HG03159 (cell line): ENCODE measurements at regions not wholly inside any gene's neighbourhood (a gene's known extent, or its start where the extent isn't known, plus 50 kb on each side); places are given as distances from the start of the nearest gene placed in this dataset.

Experiments used
- ATAC-seq: cut with Tn5 transposase; IDR thresholded peaks from one replicate; pipeline ENCODE4 v1.9.1; 2021; ENCODE audit warnings: mild to moderate bottlenecking, moderate library complexity; ENCODE audit not compliant: unreplicated experiment

GRCh38 chr12:58186401-58186800, 245.0 kb downstream of the ATP23 start:
- ATAC-seq, result no peak

GRCh38 chr12:58186914-58187313, 245.5 kb downstream of the ATP23 start:
- ATAC-seq, result no peak

GRCh38 chr12:58189030-58189429, 247.7 kb downstream of the ATP23 start:
- ATAC-seq, result no peak

GRCh38 chr12:58189893-58190292, 248.5 kb downstream of the ATP23 start:
- no peak for ATAC-seq

GRCh38 chr12:58190618-58191017, 249.3 kb downstream of the ATP23 start:
- no peak for ATAC-seq

- ATAC-seq, result no peak
Observed at GRCh38 chr12:58196971-58197370, 255.6 kb downstream of the ATP23 start.

- ATAC-seq, result no peak
Observed at GRCh38 chr12:58202933-58203718, 261.8 kb downstream of the ATP23 start.

- no peak for ATAC-seq
Observed at GRCh38 chr12:58204071-58204470, 262.7 kb downstream of the ATP23 start.

GRCh38 chr12:58206876-58207275, 265.5 kb downstream of the ATP23 start:
- ATAC-seq, result no peak

GRCh38 chr12:58211211-58211610, 269.8 kb downstream of the ATP23 start:
- ATAC-seq, result no peak

- ATAC-seq, result no peak
Observed at GRCh38 chr12:58217130-58217529, 275.8 kb downstream of the ATP23 start.

GRCh38 chr12:58224536-58225105, 283.3 kb downstream of the ATP23 start:
- ATAC-seq, result no peak

GRCh38 chr12:58225203-58225877, 284.0 kb downstream of the ATP23 start:
- no peak for ATAC-seq

GRCh38 chr12:58233886-58234285, 292.5 kb downstream of the ATP23 start:
- ATAC-seq, result no peak

GRCh38 chr12:58238411-58238810, 297.0 kb downstream of the ATP23 start:
- no peak for ATAC-seq

- ATAC-seq, result no peak
Observed at GRCh38 chr12:58241099-58241498, 299.7 kb downstream of the ATP23 start.

GRCh38 chr12:58242796-58243630, 301.6 kb downstream of the ATP23 start:
- no peak for ATAC-seq

- no peak for ATAC-seq
Observed at GRCh38 chr12:58247633-58248032, 306.3 kb downstream of the ATP23 start.

GRCh38 chr12:58248599-58248998, 307.2 kb downstream of the ATP23 start:
- no peak for ATAC-seq

- ATAC-seq, result no peak
Observed at GRCh38 chr12:58249610-58250009, 308.2 kb downstream of the ATP23 start.

GRCh38 chr12:58250077-58250476, 308.7 kb downstream of the ATP23 start:
- ATAC-seq, result no peak
